ENCODE measurements at regions not wholly inside any gene's neighbourhood (a gene's known extent, or its start where the extent isn't known, plus 50 kb on each side); places are given as distances from the start of the nearest gene placed in this dataset.

DNA sequence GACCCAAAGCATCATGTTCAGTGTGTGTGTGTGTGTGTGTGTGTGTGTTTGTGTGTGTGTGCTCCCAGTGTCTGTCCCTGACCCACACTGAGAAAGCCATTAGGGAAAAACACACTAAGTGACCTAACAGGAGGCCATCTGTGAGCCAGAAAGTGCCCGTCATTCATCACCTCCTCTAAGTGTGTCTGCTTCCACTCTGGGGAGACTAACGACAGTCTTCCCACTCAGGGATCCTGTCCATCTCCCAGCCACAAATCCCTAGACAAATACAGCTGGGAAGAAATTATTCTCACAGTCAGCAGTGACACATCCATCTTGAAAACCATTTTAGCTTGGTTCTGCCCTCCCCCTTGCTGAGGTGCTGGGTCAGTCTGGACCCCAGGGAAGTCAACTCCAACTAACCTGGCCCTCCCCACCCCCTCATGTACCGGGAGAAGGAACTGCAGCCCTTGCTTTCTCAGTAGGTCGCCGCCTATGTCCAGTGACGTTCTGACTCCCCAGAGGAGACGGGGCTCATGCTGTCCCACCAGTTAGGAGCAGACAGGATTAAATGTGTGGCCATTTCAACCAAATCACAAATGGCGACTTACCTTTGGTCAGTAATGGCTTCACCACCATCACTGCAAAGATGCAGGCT is 296.5 kb upstream of the ZNF32 start:
- intact Hi-C loops (cut with micrococcal nuclease; ENCODE audit: unreplicated experiment), result no loop called here
- H3K27ac Mint-ChIP-seq (ENCODE audit: unreplicated experiment), result no peak overlapping the region
- CTCF ChIA-PET, result no interaction called here
- TF ChIP-seq, protein P1, sequence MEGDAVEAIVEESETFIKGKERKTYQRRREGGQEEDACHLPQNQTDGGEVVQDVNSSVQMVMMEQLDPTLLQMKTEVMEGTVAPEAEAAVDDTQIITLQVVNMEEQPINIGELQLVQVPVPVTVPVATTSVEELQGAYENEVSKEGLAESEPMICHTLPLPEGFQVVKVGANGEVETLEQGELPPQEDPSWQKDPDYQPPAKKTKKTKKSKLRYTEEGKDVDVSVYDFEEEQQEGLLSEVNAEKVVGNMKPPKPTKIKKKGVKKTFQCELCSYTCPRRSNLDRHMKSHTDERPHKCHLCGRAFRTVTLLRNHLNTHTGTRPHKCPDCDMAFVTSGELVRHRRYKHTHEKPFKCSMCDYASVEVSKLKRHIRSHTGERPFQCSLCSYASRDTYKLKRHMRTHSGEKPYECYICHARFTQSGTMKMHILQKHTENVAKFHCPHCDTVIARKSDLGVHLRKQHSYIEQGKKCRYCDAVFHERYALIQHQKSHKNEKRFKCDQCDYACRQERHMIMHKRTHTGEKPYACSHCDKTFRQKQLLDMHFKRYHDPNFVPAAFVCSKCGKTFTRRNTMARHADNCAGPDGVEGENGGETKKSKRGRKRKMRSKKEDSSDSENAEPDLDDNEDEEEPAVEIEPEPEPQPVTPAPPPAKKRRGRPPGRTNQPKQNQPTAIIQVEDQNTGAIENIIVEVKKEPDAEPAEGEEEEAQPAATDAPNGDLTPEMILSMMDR (IDR thresholded peaks at IDR 0.05; ENCODE audit: unreplicated experiment), result no peak
- BruUV-seq (replicated peaks), result no TSS peak
- no peaks in the 10 kb centered on the region for H3K4me1 Mint-ChIP-seq (ENCODE audit: low read depth, unreplicated experiment)
- DNase-seq, result no peak
- no peaks in the 10 kb centered on the region for H3K9me3 Mint-ChIP-seq (ENCODE audit: low read depth, unreplicated experiment)
- H3K27me3 Mint-ChIP-seq (ENCODE audit: unreplicated experiment), result no peaks in the 10 kb centered on the region
- H3K36me3 Mint-ChIP-seq (ENCODE audit: insufficient read depth, unreplicated experiment), result no peaks in the 10 kb centered on the region
- H3K4me3 Mint-ChIP-seq (ENCODE audit: low read depth, unreplicated experiment), result no peak overlapping the region

DNA sequence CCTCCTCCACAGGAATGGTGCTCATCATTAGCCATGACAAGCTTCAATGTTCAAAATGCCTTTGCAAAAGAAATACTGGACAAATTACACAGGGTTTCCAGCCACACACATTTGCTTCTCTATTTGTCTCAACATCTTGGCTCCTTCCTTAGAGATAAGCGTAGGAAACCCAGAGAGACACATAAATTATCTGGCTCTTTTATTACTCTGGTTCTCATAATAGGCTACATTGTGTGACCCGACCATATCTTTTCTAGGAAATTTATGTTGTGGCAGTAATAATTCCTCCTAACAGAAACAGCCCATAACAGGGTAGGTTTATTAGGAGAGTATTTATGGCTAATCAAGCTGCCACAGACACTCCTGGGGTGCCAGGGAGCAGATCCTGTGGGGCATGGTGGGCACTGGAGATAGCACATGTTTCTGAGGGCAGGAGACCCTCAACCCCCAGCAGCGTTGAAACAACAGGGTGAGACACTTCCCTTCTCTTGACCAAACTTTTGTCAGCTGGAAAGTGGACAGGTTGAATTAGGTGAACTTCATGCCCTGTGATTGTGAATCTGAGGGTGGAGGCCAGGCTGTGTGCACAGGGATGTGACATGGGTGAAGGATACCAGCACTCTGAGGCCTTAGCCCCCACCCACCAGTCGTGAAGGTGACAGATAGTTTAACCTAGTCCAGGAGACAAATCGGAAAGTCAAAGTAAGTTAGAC is 295.9 kb upstream of the ZNF32 start:
- intact Hi-C loops (cut with micrococcal nuclease; ENCODE audit: unreplicated experiment), result no loop called here
- DNase-seq, result no peak
- Mint-ChIP-seq H3K36me3 (ENCODE audit: insufficient read depth, unreplicated experiment) (no peaks in the 10 kb centered on the region), H3K27me3 (ENCODE audit: unreplicated experiment) (no peaks in the 10 kb centered on the region), H3K9me3 (ENCODE audit: low read depth, unreplicated experiment) (no peaks in the 10 kb centered on the region), H3K4me3 (ENCODE audit: low read depth, unreplicated experiment) (no peak overlapping the region), H3K27ac (ENCODE audit: unreplicated experiment) (no peak overlapping the region), H3K4me1 (ENCODE audit: low read depth, unreplicated experiment) (no peaks in the 10 kb centered on the region)
- TF ChIP-seq, protein P1 (IDR thresholded peaks at IDR 0.05; ENCODE audit: unreplicated experiment), result no peak
- BruUV-seq (replicated peaks), result no TSS peak
- CTCF ChIA-PET, result interaction anchor here (0.6 kb wide), 1 partner anchor 397 kb away, joined by 3 read pairs; no protein-coding TSS in a partner anchor

DNA sequence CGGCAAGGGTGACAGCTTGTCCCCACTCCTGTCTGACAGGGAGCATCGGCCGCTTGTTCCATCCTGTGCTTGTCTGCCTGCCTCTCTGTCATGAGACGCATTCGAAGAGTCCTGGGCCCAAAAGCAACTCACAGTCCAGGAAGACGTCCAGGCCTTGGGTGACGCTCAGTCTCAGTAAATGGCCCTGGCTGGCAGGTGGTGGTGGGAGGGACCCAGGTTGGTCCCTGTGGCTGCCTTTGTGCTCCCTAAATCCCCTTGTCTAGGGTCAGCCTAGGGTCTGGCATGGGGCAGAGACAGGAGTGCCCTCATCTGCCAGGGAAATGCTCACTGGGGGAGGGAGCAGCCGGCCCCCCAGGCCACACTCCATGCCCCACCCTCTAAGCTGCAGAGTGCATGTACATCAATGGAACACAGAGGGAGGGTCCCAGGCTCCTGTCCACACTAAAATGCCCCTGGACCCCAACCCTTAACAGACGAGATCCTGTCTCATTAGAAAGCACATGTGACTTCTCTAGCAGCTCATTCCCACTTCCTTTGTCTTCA is 295.2 kb upstream of the ZNF32 start:
- H3K4me1 Mint-ChIP-seq (ENCODE audit: low read depth, unreplicated experiment), result no peaks in the 10 kb centered on the region
- no peak for DNase-seq
- no TSS peak for BruUV-seq (replicated peaks)
- intact Hi-C loops (cut with micrococcal nuclease; ENCODE audit: unreplicated experiment), result no loop called here
- H3K27ac Mint-ChIP-seq (ENCODE audit: unreplicated experiment), result no peak overlapping the region
- H3K36me3 Mint-ChIP-seq (ENCODE audit: insufficient read depth, unreplicated experiment), result no peaks in the 10 kb centered on the region
- TF ChIP-seq, protein P1 (IDR thresholded peaks at IDR 0.05; ENCODE audit: unreplicated experiment), result no peak
- H3K9me3 Mint-ChIP-seq (ENCODE audit: low read depth, unreplicated experiment), result no peaks in the 10 kb centered on the region
- no peaks in the 10 kb centered on the region for H3K27me3 Mint-ChIP-seq (ENCODE audit: unreplicated experiment)
- CTCF ChIA-PET, result interaction anchor here (0.6 kb wide), 1 partner anchor 396 kb away, joined by 3 read pairs; no protein-coding TSS in a partner anchor
- no peak overlapping the region for H3K4me3 Mint-ChIP-seq (ENCODE audit: low read depth, unreplicated experiment)

DNA sequence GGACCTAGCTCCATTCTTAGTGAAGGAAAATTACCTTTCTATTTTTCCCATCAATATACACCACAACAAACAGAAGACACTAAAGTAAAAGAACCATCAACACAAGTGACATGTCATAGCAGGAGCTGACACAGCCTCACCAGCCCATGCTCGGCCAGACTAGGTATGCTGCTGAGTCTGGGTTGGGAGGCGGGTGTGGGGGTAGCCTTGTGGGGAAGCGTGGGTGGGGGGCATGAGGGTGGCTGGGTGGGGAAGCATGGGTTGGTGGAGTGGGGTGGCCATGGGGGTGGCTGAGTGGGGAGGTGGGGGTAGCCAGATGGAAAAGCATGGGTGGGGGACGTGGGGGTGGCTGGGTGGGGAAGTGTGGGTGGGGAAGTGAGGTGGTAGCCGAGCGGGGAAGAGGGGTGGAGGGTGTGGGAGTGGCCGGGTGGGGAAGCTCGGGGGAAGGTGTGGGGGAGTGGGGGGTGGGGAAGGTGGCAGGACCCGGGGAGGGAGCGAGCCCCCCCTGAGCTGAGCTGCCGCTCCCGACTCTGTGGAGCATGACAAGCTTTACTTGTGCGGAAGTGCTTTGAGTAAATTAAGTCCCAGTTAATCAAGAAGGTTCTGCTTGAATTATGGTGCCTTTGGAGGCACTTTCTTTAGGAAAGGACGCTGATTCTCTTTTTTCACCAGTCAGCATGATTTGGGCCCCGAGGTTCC is 294.6 kb upstream of the ZNF32 start:
- H3K27ac Mint-ChIP-seq (ENCODE audit: unreplicated experiment), result no peak overlapping the region
- BruUV-seq (replicated peaks), result no TSS peak
- no peaks in the 10 kb centered on the region for H3K36me3 Mint-ChIP-seq (ENCODE audit: insufficient read depth, unreplicated experiment)
- no peak for DNase-seq
- TF ChIP-seq, protein P1 (IDR thresholded peaks at IDR 0.05; ENCODE audit: unreplicated experiment), result no peak
- H3K9me3 Mint-ChIP-seq (ENCODE audit: low read depth, unreplicated experiment), result no peaks in the 10 kb centered on the region
- H3K27me3 Mint-ChIP-seq (ENCODE audit: unreplicated experiment), result no peaks in the 10 kb centered on the region
- intact Hi-C loops (cut with micrococcal nuclease; ENCODE audit: unreplicated experiment), result no loop called here
- H3K4me1 Mint-ChIP-seq (ENCODE audit: low read depth, unreplicated experiment), result no peaks in the 10 kb centered on the region
- H3K4me3 Mint-ChIP-seq (ENCODE audit: low read depth, unreplicated experiment), result no peak overlapping the region
- CTCF ChIA-PET, result no interaction called here

All from Calu3 (cell line).